ENCODE measurements at regions not wholly inside any gene's neighbourhood (a gene's known extent, or its start where the extent isn't known, plus 50 kb on each side); places are given as distances from the start of the nearest gene placed in this dataset.

DNA sequence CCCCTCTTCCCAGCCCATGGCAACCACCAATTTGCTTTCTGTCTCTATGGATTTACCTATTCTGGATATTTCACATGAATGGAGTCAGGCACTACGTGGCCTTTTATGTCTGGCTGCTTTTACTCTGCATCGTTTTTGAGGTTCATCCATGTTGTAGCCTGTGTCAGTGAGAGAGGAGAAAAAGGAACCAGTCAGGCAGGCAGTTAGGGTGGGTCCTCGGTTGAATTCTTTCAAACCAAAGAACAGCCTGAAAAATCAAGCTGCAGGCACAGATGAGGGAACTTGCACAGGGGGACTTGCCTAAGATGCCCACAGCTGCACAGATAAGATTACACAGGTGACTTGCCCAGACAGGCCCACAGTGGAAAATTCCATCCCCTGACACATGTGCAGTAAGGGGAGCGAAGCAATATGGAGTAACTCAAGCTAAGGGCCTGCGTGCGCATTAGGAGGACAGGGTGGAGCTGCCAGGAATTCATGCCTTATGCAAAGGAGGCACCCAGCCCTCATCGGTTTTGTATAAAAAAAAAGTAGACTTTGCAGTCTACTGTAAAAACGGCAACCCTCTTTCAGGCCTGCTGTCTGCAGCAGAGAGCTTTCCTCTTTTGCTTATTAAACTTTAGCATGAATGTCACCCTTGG, 152.4 kb upstream of the RFLNA start:
- 95% methylated on average over 8 of the region's 8 CpGs for WGBS, 2 donors
- H3K4me3 ChIP-seq = no peak overlapping the region
- no peaks in the 10 kb centered on the region for H3K4me1 ChIP-seq
- H3K9me3 ChIP-seq = no peaks in the 10 kb centered on the region
- intact Hi-C loops (cut with DNase I; ENCODE audit: low total_unique reads) = no loop called here
- no peaks in the 10 kb centered on the region for H3K27me3 ChIP-seq
- no peaks in the 10 kb centered on the region for H3K36me3 ChIP-seq (ENCODE audit: low read depth, missing control alignments)
- no peak for DNase-seq
- TF ChIP-seq, protein P1, sequence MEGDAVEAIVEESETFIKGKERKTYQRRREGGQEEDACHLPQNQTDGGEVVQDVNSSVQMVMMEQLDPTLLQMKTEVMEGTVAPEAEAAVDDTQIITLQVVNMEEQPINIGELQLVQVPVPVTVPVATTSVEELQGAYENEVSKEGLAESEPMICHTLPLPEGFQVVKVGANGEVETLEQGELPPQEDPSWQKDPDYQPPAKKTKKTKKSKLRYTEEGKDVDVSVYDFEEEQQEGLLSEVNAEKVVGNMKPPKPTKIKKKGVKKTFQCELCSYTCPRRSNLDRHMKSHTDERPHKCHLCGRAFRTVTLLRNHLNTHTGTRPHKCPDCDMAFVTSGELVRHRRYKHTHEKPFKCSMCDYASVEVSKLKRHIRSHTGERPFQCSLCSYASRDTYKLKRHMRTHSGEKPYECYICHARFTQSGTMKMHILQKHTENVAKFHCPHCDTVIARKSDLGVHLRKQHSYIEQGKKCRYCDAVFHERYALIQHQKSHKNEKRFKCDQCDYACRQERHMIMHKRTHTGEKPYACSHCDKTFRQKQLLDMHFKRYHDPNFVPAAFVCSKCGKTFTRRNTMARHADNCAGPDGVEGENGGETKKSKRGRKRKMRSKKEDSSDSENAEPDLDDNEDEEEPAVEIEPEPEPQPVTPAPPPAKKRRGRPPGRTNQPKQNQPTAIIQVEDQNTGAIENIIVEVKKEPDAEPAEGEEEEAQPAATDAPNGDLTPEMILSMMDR (IDR thresholded peaks at IDR 0.05) = no peak
- TF ChIP-seq POLR2A (IDR thresholded peaks at IDR 0.05) = no peak
- H3K27ac ChIP-seq = no peak overlapping the region

DNA sequence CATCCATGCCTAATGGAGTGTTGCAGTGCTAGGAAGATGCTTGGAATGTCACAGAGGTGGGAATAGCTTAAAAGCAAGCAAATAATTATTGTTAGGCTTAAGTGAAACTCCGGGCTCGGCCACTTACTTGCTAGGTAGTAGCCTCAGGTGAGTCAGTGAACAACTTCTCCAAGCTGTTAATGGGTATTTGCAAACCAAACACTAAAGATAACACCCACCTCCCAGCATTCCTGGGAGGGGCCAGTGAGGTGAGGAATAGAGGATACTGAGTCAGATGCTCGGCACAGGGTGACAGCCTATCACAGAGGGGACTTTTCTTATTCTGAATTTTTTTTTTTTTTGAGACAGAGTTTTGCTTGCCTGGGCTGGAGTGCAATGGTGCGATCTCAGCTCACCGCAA, 151.2 kb upstream of the RFLNA start:
- Histone ChIP-seq H3K27me3 (no peaks in the 10 kb centered on the region), H3K4me3 (no peak overlapping the region), H3K36me3 (ENCODE audit: low read depth, missing control alignments) (no peaks in the 10 kb centered on the region), H3K4me1 (no peaks in the 10 kb centered on the region), H3K9me3 (no peaks in the 10 kb centered on the region), H3K27ac (no peak overlapping the region)
- WGBS, 2 donors = 95% methylated on average over 5 of the region's 5 CpGs
- no peak for TF ChIP-seq POLR2A (IDR thresholded peaks at IDR 0.05)
- DNase-seq = no peak
- intact Hi-C loops (cut with DNase I; ENCODE audit: low total_unique reads) = no loop called here

DNA sequence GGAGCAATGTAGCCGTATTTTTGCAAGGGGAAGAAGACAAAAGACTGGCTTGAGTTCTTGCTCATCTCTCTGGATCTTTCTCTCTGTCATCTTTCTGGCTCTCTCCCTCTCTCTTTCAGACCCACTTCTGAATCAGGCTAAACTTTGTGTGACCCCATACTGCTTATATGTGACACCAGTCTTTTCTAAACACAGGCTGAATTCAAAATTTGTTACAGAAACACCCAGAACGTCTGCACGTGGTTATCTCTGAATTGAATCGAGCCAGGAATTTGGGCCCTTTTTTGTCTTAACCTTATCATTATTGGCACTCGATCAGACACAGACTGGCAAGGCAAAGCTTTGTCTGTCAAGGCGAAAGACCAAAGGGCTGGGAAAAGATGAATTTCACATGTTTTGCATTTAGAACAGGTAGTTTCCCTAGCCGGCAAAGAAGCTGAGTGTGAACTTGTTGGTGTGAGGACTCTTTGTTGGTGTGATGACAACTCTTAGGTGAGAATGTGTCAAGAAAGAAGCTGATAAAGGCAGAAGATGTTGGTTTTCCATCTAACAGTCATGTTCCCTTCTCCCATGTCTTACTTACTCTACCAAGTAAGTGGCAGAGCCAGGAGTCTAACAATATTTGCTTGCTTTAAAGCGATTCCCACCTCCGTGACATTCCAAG, 150.2 kb upstream of the RFLNA start:
- DNase-seq = no peak
- TF ChIP-seq POLR2A (IDR thresholded peaks at IDR 0.05) = no peak
- TF ChIP-seq, protein P1 (IDR thresholded peaks at IDR 0.05) = no peak
- Histone ChIP-seq H3K9me3 (no peaks in the 10 kb centered on the region), H3K4me1 (no peaks in the 10 kb centered on the region), H3K27ac (no peak overlapping the region), H3K4me3 (no peak overlapping the region), H3K36me3 (ENCODE audit: low read depth, missing control alignments) (no peaks in the 10 kb centered on the region), H3K27me3 (no peaks in the 10 kb centered on the region)
- intact Hi-C loops (cut with DNase I; ENCODE audit: low total_unique reads) = no loop called here
- 69 to 81% methylated on average over 9 of the region's 9 CpGs for WGBS, 2 donors

DNA sequence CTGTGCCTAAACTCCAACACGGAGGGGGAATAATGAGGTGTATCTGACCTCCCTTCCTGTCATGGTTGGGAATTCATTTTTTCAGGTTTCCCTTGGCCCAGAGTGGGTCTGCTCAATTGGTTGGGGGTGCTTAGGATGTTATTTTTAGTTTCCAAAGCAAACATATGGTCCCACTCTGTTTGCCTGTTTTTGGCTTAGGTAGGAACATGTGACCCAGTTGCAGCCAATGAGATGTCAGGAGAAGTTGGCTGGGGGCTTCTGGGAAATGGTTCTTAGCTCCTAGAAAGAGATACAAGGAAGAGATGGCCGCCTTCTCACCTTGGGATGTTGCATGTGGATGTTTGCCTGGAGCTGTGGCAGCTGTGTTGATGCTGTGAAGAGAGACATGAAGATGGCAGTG, 147.9 kb upstream of the RFLNA start:
- intact Hi-C loops (cut with DNase I; ENCODE audit: low total_unique reads) = no loop called here
- WGBS, 2 donors = 91% methylated on average over 2 of the region's 2 CpGs

DNA sequence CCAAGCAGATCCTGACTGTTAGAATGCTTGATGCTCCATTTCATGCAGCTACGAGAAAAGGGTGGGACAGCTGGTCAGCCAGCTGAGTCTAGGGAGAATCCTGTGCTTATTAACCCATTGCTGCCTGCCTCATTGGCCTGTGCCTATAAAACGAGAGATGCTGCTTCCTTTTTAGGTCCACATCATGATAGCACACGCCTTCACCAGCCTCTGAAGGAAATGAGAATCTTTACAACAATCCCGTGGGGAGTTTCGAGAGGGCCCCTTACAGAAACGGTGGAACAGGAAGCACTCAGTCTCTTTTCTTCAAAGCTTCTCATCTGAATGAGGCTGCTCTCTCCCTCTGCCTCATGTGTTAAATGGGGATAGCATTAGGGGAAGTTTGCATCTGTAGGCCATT, 147.3 kb upstream of the RFLNA start:
- Histone ChIP-seq H3K36me3 (ENCODE audit: low read depth, missing control alignments) (no peaks in the 10 kb centered on the region), H3K4me3 (no peak overlapping the region), H3K27ac (no peak overlapping the region), H3K27me3 (no peaks in the 10 kb centered on the region), H3K9me3 (no peaks in the 10 kb centered on the region), H3K4me1 (no peaks in the 10 kb centered on the region)
- 68 to 69% methylated on average over 6 of the region's 6 CpGs for WGBS, 2 donors
- DNase-seq = no peak
- TF ChIP-seq POLR2A (IDR thresholded peaks at IDR 0.05) = no peak
- TF ChIP-seq, protein P1 (IDR thresholded peaks at IDR 0.05) = no peak
- intact Hi-C loops (cut with DNase I; ENCODE audit: low total_unique reads) = no loop called here

More for the DNA sequence above, 147.9 kb upstream of the RFLNA start:
- no peaks in the 10 kb centered on the region for H3K36me3 ChIP-seq (ENCODE audit: low read depth, missing control alignments)
- no peak overlapping the region for H3K27ac ChIP-seq
- no peaks in the 10 kb centered on the region for H3K9me3 ChIP-seq
- H3K4me1 ChIP-seq = no peaks in the 10 kb centered on the region
- no peak overlapping the region for H3K4me3 ChIP-seq
- H3K27me3 ChIP-seq = no peaks in the 10 kb centered on the region
- DNase-seq = no peak
- no peak for TF ChIP-seq POLR2A (IDR thresholded peaks at IDR 0.05)
- TF ChIP-seq, protein P1 (IDR thresholded peaks at IDR 0.05) = no peak

All from testis (tissue), 2 donors.